PC-9 (cell line): ENCODE measurements at regions not wholly inside any gene's neighbourhood (a gene's known extent, or its start where the extent isn't known, plus 50 kb on each side); places are given as distances from the start of the nearest gene placed in this dataset.

Experiments used
- BruUV-seq: library from RNA; stranded (reverse); fragments of 400-500 nt; replicated peaks from 2 replicates; lab custom pipeline; 2021; lab: Mats Ljungman, UMichigan
- CTCF ChIA-PET: fragments of 300-600 bp; sonication (Branson Sonifier 250); formaldehyde crosslinking; loops from one replicate; lab custom pipeline; 2022; ENCODE audit warnings: antibody characterized with exemption; lab: Charles Lee
- POLR2A ChIA-PET: fragments of 300-600 bp; sonication (Branson Sonifier 250); formaldehyde crosslinking; loops from one replicate; lab custom pipeline; 2022; ENCODE audit warnings: antibody characterized with exemption; ENCODE audit not compliant: unreplicated experiment; lab: Charles Lee
- DNase-seq, 2 experiments: peaks; one replicate each; pipeline versions ENCODE4 v3.0.0 to v3.0.0-alpha.2; 2015 to 2022; ENCODE audit warnings: mixed read lengths in 1 of 2
- H2AFZ ChIP-seq: fragments of 200-600 bp; sonication (generic); 2 replicates; pipeline ENCODE4 v1.8.1; 2017; ENCODE audit warnings: antibody characterized with exemption
- H3F3A ChIP-seq: fragments of 200-600 bp; sonication (generic); 2 replicates; pipeline ENCODE4 v1.8.1; 2017; ENCODE audit warnings: antibody characterized with exemption, mild to moderate bottlenecking, low read depth; ENCODE audit not compliant: insufficient read depth
- H3K27ac ChIP-seq: fragments of 200-600 bp; sonication (generic); 2 replicates; pipeline ENCODE4 v1.6.1; 2016; ENCODE audit warnings: mixed run types
- H3K27me3 ChIP-seq: fragments of 200-600 bp; sonication (generic); 2 replicates; pipeline ENCODE4 v1.6.1; 2016; ENCODE audit warnings: low read depth, mixed run types; ENCODE audit not compliant: insufficient read depth
- H3K36me3 ChIP-seq: fragments of 200-600 bp; sonication (generic); 2 replicates; pipeline ENCODE4 v1.6.1; 2016; ENCODE audit warnings: low read depth, mixed run types
- H3K4me1 ChIP-seq: fragments of 200-600 bp; sonication (generic); replicated peaks from 2 replicates; pipeline ENCODE4 v1.6.1; 2016; ENCODE audit warnings: mixed run types; ENCODE audit not compliant: insufficient read depth
- H3K4me2 ChIP-seq: fragments of 200-600 bp; sonication (generic); 2 replicates; pipeline ENCODE4 v1.6.1; 2017; ENCODE audit warnings: mixed run types
- H3K4me3 ChIP-seq: fragments of 200-600 bp; sonication (generic); 2 replicates; pipeline ENCODE4 v1.6.1; 2016; ENCODE audit warnings: mixed run types
- H3K79me2 ChIP-seq: fragments of 200-600 bp; sonication (generic); 2 replicates; pipeline ENCODE4 v1.6.1; 2017; ENCODE audit warnings: low read depth, mixed run types
- H3K9me2 ChIP-seq: fragments of 200-600 bp; sonication (generic); 2 replicates; pipeline ENCODE4 v1.8.1; 2017; ENCODE audit warnings: mild to moderate bottlenecking; ENCODE audit not compliant: insufficient read depth
- H3K9me3 ChIP-seq: fragments of 200-600 bp; sonication (generic); 2 replicates; pipeline ENCODE4 v1.8.1; 2016; ENCODE audit warnings: low read depth; ENCODE audit not compliant: insufficient read depth
- H4K20me1 ChIP-seq: fragments of 200-600 bp; sonication (generic); 2 replicates; pipeline ENCODE4 v1.8.1; 2017; ENCODE audit not compliant: insufficient read depth
- EZH2 ChIP-seq: fragments of 200-600 bp; sonication (generic); IDR thresholded peaks from 2 replicates; pipeline ENCODE4 v1.8.0; 2017; ENCODE audit warnings: antibody characterized with exemption, low read depth
- intact Hi-C: fragments of 100-400 bp; cut with micrococcal nuclease; formaldehyde crosslinking; loops from one replicate; pipeline ENCODE4 v1.10.0; 2022; ENCODE audit not compliant: unreplicated experiment
- TF ChIP-seq, protein P1 (sequence below): fragments of 200-600 bp; sonication (generic); conservative IDR thresholded peaks from 2 replicates; pipeline ENCODE4 v1.6.1; 2017; ENCODE audit warnings: mixed run types, antibody characterized with exemption, mild to moderate bottlenecking, moderate library complexity

- no peak overlapping the region for H3K27ac ChIP-seq
- no peaks in the 10 kb centered on the region for H3K9me3 ChIP-seq
- TF ChIP-seq, protein P1, sequence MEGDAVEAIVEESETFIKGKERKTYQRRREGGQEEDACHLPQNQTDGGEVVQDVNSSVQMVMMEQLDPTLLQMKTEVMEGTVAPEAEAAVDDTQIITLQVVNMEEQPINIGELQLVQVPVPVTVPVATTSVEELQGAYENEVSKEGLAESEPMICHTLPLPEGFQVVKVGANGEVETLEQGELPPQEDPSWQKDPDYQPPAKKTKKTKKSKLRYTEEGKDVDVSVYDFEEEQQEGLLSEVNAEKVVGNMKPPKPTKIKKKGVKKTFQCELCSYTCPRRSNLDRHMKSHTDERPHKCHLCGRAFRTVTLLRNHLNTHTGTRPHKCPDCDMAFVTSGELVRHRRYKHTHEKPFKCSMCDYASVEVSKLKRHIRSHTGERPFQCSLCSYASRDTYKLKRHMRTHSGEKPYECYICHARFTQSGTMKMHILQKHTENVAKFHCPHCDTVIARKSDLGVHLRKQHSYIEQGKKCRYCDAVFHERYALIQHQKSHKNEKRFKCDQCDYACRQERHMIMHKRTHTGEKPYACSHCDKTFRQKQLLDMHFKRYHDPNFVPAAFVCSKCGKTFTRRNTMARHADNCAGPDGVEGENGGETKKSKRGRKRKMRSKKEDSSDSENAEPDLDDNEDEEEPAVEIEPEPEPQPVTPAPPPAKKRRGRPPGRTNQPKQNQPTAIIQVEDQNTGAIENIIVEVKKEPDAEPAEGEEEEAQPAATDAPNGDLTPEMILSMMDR, result no peak
- no peak for TF ChIP-seq EZH2
- no peaks in the 10 kb centered on the region for H4K20me1 ChIP-seq
- POLR2A ChIA-PET, result no interaction called here
- DNase-seq, result no peak
- intact Hi-C loops, result no loop called here
- no peaks in the 10 kb centered on the region for H3F3A ChIP-seq
- no peak overlapping the region for H3K4me2 ChIP-seq
- no peaks in the 10 kb centered on the region for H3K4me1 ChIP-seq
- no peaks in the 10 kb centered on the region; the same call in 1 of the 2 replicates for H3K9me2 ChIP-seq
- no peaks in the 10 kb centered on the region for H3K36me3 ChIP-seq
- no peaks in the 10 kb centered on the region for H3K27me3 ChIP-seq
- no peak overlapping the region for H3K4me3 ChIP-seq
- H2AFZ ChIP-seq, result no peak overlapping the region
- H3K79me2 ChIP-seq, result no peaks in the 10 kb centered on the region
- BruUV-seq, result no TSS peak
- CTCF ChIA-PET, result no interaction called here
These were observed 183.6 kb upstream of the NR5A2 start for GRCh38 chr1:199843861-199844260.

DNA sequence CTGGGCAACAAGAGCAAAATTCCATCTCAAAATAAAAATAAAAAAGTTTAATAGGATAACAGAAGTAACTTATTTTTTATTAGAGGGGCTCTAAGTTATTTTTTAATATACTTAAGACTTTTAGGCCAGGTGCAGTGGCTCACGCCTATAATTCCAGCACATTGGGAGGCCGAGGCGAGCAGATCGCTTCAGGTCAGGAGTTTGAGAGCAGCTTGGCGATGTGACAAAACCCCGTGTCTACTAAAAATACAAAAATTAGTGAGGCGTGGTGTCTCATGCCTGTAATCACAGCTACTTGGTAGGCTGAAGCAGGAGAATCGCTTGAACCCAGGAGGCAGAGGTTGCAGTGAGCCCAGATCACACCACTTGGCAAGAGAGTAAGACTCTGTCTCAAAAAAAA is 180.5 kb upstream of the NR5A2 start:
- intact Hi-C loops, result no loop called here
- no peak for DNase-seq
- Histone ChIP-seq H3K4me1 (no peaks in the 10 kb centered on the region), H3K79me2 (no peaks in the 10 kb centered on the region), H3K9me2 (no peaks in the 10 kb centered on the region; the same call in 1 of the 2 replicates), H4K20me1 (no peaks in the 10 kb centered on the region), H3K9me3 (no peaks in the 10 kb centered on the region), H3K4me2 (no peak overlapping the region), H3K4me3 (no peak overlapping the region), H3K36me3 (no peaks in the 10 kb centered on the region), H3K27me3 (no peaks in the 10 kb centered on the region), H3F3A (no peaks in the 10 kb centered on the region), H3K27ac (no peak overlapping the region), H2AFZ (no peak overlapping the region)
- POLR2A ChIA-PET, result no interaction called here
- TF ChIP-seq EZH2, result no peak
- TF ChIP-seq, protein P1, result no peak
- BruUV-seq, result no TSS peak
- CTCF ChIA-PET, result no interaction called here

GRCh38 chr1:199851439-199852140 is 175.9 kb upstream of the NR5A2 start:
- no peaks in the 10 kb centered on the region for H3K36me3 ChIP-seq
- TF ChIP-seq, protein P1, result no peak
- no peak for TF ChIP-seq EZH2
- POLR2A ChIA-PET, result no interaction called here
- H3K9me3 ChIP-seq, result no peaks in the 10 kb centered on the region
- no peaks in the 10 kb centered on the region for H3K9me2 ChIP-seq
- intact Hi-C loops, result loop anchor here (5.0 kb wide), 1 partner anchor 44 kb away; no protein-coding TSS in a partner anchor
- H3K27ac ChIP-seq, result no peak overlapping the region
- CTCF ChIA-PET, result no interaction called here
- H2AFZ ChIP-seq, result no peak overlapping the region
- BruUV-seq, result no TSS peak
- peaks cover 5% of the 10 kb centered on the region; the same call in 1 of the 2 replicates for H3K4me1 ChIP-seq
- H4K20me1 ChIP-seq, result no peaks in the 10 kb centered on the region
- H3K79me2 ChIP-seq, result no peaks in the 10 kb centered on the region
- no peak overlapping the region for H3K4me3 ChIP-seq
- peaks cover 4% of the 10 kb centered on the region; the same call in 1 of the 2 replicates for H3F3A ChIP-seq
- no peaks in the 10 kb centered on the region for H3K27me3 ChIP-seq
- H3K4me2 ChIP-seq, result no peak overlapping the region
- DNase-seq, result no peak
